HG02943 (cell line): ENCODE measurements at regions not wholly inside any gene's neighbourhood (a gene's known extent, or its start where the extent isn't known, plus 50 kb on each side); places are given as distances from the start of the nearest gene placed in this dataset.
"Not testable (repeated sequence)": the region's sequence is repeated elsewhere in the genome, so short reads cannot be mapped to it uniquely, and the experiment has no call there.

Experiments
- ATAC-seq: cut with Tn5 transposase; IDR thresholded peaks from one replicate; pipeline ENCODE4 v1.9.1; 2021; ENCODE audit warnings: mild to moderate bottlenecking, low read depth, moderate library complexity; ENCODE audit not compliant: unreplicated experiment

DNA sequence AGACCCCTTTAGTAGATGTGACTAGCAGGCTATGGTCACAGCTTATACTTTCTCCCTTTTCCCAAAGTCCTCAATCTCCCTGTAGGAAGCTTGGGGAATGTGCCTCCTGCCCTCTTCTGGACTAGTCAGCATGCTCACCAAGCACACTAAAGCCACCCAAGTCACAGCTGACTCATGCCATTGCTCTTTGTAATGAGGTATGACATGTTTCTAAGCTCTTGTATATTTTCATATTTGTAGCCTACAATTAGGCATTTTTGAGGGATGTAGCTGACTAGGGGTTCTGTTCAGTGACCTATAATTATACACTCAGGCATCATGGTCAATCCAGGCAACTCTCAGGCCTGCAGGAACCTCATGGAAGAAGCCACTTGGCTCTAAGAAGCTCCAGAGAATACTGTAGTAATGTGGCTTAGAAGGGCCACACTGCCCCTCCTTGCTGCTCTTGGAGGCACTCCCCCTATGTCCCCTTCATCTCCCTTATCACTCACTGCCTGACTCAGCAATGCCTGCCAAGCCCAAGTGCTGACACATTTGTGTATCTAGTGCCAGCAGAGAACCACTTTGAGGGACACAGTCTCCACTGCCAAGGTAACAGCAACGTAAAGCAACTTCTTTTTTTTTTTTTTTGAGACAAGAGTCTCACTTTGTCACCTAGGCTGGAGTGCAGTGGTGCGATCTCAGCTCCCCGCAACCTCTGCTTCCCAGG, 86.2 kb downstream of the RPL27A start:
- ATAC-seq: no peak

DNA sequence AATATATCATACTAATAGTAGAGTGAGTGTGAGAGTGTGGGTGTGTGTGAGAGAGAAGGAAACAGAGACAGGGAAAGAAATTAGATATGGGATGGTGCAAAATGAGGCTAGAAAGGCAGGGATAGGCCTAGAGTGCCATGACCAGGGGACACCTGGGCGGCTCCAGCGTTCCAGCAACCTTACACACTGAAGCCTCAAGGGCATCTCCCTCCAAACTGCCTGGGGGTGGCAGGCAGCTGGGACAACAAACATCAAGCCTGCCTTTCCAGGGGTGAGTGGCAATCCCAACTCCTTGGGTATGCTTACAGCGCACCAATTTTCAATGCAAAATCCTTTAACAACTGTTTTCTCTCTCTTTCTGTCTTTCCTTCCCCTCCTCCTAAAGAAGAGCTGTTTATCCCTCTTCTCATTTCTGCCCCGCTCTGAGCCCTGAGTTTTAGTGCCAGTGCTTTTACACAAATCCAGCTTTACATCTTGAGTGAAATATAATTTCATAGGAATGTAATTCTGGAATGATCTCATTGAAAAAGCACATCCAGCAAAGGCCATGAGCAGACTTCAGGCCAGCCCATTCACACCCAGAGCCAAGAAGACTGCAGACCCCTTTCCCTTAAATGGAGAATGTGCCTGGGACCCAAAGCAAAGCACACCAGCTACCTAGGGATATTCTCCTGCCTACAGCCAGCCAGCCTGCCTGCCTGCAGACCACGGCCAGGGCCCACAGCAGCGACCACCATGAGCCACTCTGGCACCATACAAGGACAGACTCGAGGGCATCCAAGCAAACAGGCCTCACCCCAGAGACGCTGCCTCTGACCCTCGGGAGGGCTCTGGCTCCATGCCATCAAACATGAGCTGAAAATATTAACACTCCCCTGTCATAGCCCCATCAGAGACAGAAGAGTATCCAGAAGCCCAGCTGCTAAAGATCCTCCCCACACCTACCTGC, 90.3 kb downstream of the RPL27A start:
- no peak for ATAC-seq

DNA sequence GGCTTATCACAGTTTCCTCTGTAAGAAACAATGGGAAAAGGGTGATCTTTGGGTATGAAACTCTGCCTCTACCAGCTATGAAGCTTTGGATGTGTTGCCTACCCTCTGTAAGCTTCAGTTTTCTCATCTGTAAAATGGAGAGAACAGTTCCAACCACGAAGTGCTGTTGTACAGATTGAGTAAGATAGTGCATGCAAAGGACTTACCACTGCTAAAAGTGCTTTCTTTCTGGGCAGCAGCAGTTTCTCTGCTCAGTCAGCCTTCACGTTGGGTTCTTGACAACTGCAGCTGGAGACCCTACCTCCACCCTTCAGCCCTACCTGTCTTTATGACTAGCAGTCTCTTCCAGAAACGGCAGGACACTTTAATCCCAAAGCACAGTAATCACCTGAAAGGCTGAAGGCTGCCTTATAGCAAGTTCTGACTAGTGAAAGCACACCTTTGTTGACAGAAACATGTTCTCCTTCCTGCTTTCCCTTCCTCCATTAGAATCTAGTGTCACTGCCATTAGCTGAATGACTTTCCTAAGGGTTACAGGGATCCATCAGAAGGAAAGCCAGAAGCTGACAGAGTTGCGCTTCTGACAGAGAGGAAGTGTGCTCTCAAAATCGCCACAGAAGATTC, 91.4 kb downstream of the RPL27A start:
- ATAC-seq: no peak

DNA sequence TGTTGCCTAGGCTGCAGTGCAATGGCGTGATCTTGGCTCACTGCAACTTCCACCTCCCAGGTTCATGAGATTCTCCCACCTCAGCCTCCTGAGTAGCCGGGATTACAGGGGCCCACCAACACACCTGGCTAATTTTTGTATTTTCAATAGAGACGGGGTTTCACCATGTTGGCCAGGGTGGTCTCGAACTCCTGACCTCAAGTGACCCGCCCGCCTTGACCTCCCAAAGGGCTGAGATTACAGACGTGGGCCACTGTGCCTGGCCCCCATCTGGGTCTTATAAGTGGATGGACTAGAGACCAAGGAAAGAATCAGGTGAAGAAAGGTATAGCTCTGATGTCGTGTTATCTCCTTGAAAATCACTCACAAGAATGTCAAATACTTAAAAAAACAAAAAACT, 92.3 kb downstream of the RPL27A start:
- ATAC-seq: not testable (repeated sequence)

DNA sequence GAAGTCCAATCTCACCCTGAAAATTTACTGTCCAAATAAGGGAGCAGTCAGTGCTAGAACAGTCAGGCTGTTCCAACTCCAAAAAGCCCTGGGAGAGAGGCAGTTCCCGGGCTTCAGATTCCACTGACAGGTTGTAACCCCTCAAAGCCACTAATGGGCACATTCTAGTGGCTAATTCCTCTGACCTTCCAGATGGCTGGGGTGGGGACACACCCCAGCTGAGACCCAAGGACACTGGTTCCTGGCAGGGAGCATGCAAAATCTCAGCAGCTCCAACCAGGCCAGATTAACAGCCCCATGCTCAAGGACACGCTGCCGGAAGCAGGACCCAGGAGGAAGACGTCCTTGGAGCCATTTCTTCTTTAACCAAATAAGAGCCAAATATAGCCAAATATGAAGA, 92.7 kb downstream of the RPL27A start:
- ATAC-seq: no peak

DNA sequence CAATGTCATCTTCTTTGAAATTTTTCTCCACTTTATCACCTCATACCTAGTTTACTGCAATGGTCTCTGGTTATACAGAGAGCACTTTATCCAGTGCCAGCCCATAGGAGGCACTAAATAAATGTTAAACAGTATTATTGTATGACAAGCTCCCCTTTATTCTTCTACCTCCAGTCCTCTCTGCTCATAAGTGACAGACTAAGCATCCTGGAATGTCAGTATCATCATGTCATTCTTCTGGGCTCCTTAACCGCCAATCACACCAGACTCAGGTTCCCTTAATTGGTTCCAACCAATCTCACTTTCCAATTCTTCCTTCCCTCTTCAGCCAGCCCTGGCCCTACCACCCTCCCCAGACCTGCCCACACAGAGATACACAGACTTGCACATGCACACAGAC, 93.1 kb downstream of the RPL27A start:
- ATAC-seq: no peak

DNA sequence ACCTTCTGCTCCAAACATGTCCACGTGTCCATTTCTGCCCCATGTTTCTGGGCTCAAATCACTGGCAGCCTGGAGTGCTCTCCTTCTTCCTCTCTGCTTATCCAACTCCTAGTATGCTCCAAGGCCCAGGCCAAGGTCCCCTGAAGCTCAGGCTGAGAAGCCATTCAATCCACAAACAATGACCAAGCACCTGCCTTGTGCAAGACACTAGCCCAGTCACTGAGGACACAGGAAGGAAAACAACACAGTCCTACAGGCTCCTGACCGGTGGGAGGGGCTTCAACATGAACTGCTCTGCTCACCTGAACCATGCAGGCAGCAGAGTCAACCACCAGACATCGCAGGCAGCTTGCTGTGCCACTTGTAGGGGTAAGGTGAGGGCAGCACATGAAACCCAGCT, 93.6 kb downstream of the RPL27A start:
- ATAC-seq: no peak

DNA sequence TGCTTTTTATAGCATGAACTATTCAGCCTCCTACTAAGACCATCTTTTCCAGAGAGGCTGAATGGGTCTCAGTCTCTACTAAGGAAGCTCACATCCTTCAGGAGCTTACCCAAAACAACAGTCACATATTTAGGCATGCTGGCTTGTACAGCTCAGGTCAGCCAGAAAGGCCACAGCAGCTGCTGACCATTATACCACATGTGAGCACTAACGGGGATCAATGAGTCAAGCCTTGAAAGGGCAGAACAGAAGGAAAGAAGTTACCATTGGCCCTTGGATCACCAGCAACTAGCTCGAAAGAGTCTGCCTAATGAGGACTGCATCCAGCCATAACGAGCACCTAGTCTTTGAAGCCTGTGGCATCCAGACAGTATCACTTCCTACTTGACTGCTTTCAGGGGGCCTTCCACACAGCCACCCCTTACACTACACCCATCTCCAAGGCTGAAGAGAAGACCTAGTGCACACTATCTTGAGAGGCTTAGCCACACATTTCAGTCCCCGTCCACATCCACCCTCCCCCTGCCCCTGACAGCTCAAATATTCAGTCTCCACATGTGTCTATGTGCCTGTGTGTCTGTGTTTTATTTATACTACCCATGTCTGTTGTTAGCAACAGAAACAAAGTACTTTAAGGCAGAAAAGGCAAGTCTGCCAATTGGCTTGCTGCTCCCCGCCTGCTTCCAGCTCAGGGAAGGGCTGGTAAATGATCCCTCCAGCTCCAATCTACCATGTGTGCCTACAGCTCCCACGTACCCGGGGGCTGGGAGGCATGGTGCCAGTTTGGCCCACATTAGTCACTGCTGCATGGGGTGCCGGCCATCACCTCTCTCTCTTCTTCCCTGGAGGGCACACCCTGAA, 95.5 kb downstream of the RPL27A start:
- ATAC-seq: no peak

DNA sequence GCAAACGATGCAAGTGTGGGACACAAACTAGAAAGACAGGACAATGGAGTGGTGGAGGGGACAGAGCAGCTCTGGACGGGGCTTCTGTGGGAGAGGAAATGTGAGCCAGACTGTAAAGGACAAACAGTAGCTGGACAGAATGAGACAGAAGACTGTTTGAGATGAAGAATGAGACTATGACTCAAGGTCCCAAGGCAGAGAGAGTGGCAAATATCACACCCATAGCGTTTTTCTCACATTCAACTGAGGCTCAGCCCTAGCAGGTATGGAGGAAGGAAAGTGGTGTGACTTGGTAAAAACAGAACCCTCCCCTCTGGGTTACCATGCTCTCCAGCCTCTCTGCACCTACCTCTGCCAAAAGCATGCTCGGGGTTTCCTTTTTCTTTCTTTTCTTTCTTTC, 96.5 kb downstream of the RPL27A start:
- ATAC-seq: no peak

DNA sequence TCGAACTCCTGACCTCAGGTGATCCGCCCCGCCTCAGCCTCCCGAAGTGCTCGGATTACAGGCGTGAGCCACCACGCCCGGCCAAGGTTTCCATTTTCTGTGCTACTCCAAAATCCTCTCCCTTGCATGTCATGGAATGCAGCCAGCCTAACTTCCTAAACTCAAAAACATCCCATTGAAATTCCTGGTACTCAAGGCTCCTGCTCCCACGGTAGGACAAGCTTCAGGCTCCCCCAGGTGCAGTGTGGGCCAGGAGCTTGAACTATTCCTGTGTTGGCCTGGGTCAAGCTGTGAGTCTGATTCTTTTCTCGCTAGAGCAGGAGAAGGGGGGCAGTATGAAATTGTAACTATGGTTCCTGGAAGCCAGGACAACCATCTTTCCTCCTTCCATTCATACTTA, 97.1 kb downstream of the RPL27A start:
- ATAC-seq: no peak

DNA sequence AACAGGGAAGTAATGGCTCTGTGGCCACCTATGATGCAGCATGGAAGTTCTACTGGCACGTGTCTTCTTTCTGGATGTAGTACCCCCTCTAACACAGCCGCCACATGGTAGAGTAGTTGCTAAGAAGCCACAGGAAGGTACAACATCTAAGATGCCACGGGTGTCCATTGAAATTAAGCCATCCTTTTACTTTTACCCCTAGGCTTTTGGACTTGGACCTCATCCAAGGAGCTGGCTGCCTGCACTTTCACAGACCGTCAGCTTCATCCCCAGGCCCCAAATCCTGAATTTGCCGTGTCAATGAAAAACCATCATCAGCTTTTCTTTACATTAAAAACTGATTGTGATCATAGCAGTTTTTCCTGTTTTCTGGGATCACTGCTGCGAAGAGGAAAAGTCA, 102.4 kb downstream of the RPL27A start:
- no peak for ATAC-seq

DNA sequence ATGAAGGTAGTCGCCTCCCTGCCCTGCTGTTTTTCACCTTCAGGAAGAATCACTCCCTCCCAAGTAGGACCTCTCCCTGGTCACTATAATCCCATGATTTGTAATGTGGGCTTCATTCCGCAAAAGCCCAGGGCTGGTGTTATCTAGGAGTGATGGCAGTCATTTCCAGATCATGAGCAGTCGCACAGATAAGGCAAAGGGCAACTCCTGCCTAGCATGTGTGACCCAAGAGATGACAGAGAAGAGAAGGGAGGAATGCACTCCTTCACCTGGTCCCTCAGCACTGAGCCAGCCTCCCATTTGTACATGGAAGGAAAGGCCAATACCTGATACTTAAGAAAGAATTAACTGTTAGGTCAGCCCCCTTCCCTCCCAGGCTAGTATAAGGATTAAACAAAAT, 102.9 kb downstream of the RPL27A start:
- ATAC-seq: no peak

DNA sequence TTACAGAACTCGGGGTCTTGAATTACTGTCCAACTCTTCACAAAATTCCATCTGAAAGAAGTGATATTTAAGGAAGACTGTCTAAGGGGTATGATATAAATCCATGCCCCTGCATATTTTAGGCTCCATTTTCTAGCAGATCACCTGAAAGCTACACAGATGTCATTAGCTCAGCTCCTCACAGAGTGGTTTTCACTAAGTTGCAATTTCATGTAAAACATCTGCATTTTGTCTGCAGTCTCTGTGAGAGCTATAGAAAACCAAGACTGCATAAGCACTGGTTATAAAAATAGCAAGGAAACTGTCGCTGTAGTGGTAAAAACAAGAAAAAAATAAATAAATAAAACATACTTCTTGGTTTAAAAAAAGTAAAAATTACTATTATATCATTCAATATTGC, 103.4 kb downstream of the RPL27A start:
- ATAC-seq: no peak

DNA sequence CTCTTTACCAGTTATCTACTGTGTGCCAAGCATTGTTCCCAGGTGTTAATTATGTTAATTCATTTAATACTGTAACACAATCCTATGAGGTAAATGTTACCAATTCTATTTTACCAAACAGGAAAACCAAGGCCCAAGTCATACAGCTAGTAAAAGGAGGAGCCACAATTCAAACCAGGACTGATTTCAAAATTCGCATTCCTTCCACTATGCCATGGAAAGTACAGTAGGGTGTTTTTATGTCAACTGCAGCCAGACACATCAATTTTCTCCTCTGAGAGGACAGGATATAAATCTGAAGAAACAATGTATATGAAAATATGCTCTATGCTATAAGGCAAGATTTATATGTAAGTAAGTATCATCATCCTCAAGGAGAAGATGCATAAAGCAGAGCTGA, 104.3 kb downstream of the RPL27A start:
- no peak for ATAC-seq

DNA sequence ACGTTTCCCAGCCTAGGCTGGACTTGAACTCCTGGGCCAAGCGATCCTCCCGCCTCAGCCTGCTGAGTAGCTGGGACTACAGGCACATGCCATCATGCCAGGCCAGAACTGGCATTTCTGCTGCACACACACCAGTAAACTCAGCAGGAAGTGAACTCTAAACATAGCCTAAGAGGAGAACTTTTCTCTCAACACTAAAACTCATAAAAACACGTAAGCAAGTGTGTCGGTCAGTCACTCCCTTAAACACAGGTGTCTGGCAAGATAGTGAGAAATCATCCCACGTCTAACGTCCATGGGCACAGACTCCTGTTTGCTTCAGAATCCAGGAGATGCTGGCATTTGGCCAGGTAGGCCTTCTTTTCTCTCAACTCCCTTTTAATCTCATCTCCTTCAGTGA, 104.8 kb downstream of the RPL27A start:
- ATAC-seq: no peak

DNA sequence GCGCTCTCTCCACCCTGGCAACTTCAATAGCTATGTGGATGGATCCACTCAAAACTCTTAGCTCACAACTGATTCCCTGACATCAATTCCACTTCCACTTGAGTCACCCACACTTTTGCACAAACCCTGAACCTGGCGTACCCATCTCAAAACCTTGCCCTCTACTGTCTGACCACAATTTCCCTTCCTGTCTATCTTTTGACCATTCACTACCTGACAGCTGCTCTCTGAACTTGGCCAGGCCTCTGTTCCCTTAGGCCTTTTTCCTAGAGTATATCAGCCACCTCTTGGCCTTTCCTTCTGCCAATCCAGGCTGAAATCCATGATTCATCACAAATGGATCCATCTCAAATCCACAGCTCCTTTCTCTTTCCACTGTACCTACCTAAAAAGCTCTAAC, 106.0 kb downstream of the RPL27A start:
- ATAC-seq: no peak

DNA sequence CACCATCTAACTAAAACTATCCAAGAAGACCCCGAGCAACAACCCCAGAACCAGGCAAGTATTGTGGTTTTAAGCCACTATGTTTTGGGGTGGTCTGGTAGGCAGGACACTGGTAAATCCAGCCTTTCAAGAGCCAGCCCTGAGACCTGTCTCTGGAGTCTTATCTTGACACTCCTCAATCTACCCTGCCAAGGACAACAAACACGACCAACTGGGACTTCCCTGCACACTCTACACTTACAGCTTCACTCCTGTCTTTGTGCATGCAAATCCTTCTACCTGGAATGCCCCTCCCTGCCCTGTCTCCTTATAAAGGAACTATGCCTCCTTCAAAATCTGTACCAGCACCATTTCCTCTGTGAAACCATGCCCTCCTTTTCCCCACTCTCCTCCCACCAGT, 107.3 kb downstream of the RPL27A start:
- no peak for ATAC-seq

DNA sequence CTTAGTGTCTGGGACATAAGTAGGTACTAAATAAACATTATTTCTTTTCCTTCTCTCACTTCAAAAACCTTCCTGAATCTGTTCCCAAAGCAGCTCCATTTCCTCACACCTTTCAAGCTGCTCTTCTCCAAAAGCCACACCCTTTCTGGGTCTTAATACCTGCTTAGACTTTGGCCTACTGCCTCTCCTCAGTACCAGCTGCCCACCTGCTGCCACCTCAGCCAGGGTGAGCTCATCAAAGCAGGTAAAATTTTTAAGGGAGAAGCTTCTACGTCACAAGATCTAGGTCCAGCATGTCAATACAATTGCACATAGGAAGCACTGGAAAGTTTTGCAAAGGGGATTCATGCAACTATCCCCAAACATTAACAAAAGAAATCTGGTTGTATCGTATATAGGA, 108.4 kb downstream of the RPL27A start:
- no peak for ATAC-seq

DNA sequence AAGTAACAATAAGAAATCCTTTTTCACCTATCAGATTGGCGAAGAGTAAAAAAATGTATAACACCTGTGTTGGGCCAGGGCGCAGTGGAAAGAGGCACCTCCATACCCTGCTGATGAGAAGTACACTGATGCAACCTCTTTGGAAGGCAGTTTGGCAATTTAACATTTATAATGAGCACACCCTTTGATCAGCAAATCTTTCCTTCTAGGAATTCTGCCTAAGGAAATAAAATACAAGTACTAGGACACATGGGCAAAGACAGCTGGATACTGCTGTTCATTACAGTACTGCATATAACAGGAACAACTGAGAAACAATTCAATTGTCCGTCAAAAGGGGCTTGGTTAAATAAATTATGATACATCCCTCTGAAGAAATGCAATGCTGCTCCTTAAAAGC, 110.1 kb downstream of the RPL27A start:
- no peak for ATAC-seq

DNA sequence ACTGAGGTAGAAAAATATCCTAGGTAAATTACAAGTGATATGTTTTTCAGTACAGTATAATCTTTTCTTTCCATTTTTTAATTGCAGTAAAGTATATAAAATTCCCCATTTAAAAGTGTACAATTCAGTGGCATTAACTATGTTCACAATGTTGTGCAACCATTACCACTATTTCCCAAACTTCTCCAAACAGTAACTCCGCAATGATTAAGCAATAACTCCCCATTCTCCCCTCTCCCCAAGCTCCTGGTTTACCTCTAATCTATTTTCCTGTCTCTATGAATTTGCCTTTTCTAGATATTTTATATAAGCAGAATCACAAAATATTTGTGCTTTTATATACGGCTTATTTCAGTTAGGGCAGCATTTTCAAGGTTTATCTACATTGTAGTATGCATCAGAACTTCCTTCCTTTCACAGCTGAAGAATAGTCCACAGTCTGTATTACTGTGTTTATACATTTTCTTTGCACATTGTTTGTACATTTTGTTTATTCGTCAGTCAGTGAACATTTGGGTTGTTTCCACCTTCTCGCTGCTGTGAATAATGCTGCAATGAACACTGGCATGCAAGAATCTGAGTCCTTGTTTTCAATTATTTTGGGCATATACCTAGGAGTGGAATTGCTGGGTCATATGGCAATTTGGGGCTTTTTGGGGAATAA, 110.7 kb downstream of the RPL27A start:
- ATAC-seq: no peak
